ENCODE measurements at regions not wholly inside any gene's neighbourhood (a gene's known extent, or its start where the extent isn't known, plus 50 kb on each side); places are given as distances from the start of the nearest gene placed in this dataset.

DNA sequence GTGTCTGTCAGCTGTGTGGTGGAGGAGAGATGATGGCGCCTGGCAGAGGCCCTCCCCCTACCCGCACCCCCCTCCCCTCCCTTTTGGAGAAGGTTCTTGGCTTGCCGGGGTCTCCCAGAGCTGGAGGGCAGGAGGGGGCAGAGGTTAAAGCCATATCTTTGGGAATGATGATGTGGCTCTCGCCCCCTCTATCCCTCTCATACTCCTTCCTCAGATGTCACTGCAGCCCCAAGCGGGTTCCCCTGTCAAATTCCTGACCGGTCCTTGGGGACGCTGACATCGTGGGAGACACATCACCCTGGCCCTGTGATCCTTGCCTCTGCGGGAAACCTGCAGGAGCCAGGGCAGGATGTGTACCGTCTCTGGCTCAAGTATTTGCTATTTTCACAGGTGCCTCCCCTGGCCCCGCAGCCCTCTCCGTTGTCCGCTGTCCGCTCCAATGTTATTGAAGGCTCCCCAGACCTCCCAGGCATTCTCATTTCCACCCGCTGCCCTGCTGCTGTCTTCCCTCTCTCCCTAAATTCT lies 109.5 kb downstream of the FOXD1 start:
- Histone ChIP-seq H3K23ac (ENCODE audit: low read depth, low read length) (no peak overlapping the region), H3K27ac (ENCODE audit: insufficient read depth, low read length) (no peak overlapping the region), H3K36me3 (ENCODE audit: control insufficient read depth, insufficient read depth, low read length) (no peaks in the 10 kb centered on the region), H2BK5ac (ENCODE audit: low read depth, low read length, poor library complexity, severe bottlenecking) (peak overlapping the region; percentile 1), H4K5ac (ENCODE audit: low read depth, low read length) (no peak overlapping the region), H2AK9ac (replicated peaks; ENCODE audit: low read depth, low read length, poor library complexity) (peak overlapping the region; percentile 37), H3K4me3 (ENCODE audit: insufficient read depth, low read depth, low read length) (no peak overlapping the region), H3K4me1 (ENCODE audit: control insufficient read depth, insufficient read depth, low read length) (peaks cover 14% of the 10 kb centered on the region), H4K91ac (ENCODE audit: insufficient read depth, low read depth, low read length) (no peak overlapping the region; the same call in 1 of the 2 replicates), H3K79me1 (ENCODE audit: low read depth in 1 of 2, low read length in 2 of 2) (no peaks in the 10 kb centered on the region), H3K18ac (ENCODE audit: low read depth, low read length) (no peak overlapping the region), H2AFZ (replicated peaks; ENCODE audit: low read length, poor library complexity) (no peak overlapping the region), H3K9me3 (ENCODE audit: control insufficient read depth, insufficient read depth, low read length) (peaks cover 6% of the 10 kb centered on the region), H3K56ac (ENCODE audit: extremely low read depth, insufficient read depth, low read length) (0 out of 2 replicates have a peak overlapping the region, but pooled peaks have one; percentile 13), H3K14ac (replicated peaks; ENCODE audit: low read depth, low read length) (peak overlapping the region; percentile 43), H2BK15ac (ENCODE audit: low read depth, low read length) (no peak overlapping the region; the same call in 2 of the 3 replicates), H3K4ac (ENCODE audit: low read depth, low read length) (peak overlapping the region; percentile 74; the same call in 1 of the 2 replicates), H2BK120ac (ENCODE audit: low read depth, low read length) (peak overlapping the region; percentile 78; the same call in 1 of the 2 replicates), H4K20me1 (ENCODE audit: insufficient read depth, low read length) (no peaks in the 10 kb centered on the region), H3K9me1 (ENCODE audit: insufficient read depth, low read length) (no peaks in the 10 kb centered on the region; the same call in 1 of the 2 replicates), H3K4me2 (ENCODE audit: low read depth, low read length) (peak overlapping the region; percentile 53; the same call in 1 of the 2 replicates), H4K8ac (ENCODE audit: low read depth in 2 of 2, low read length in 2 of 2) (peak overlapping the region in 1 of 2 experiments; percentile 83; a peak in 1 of 4 replicates), H3K27me3 (ENCODE audit: control insufficient read depth, insufficient read depth, low read length) (peaks cover 9% of the 10 kb centered on the region; the same call in 1 of the 2 replicates), H3K9ac (ENCODE audit: low read depth, low read length) (no peak overlapping the region), H2AK5ac (ENCODE audit: low read depth, low read length) (peak overlapping the region; percentile 59), H2BK20ac (ENCODE audit: low read depth, low read length) (peak overlapping the region; percentile 73)
- in situ Hi-C loops (cut with MboI; ENCODE audit: low sequenced_read_pairs) (no loop called here), intact Hi-C loops (cut with micrococcal nuclease) (no loop called here), dilution Hi-C loops (cut with HindIII; ENCODE audit: low sequenced_read_pairs, unreplicated experiment) (no loop called here)
- no peak for ATAC-seq (ENCODE audit: low read depth)
- WGBS, 2 experiments (ENCODE audit: extremely low coverage in 2 of 2, insufficient read length in 1 of 2): 84% methylated on average over 9 of the region's 15 CpGs; no CpG with 5 or more reads in 1 of the 2 experiments
- CTCF ChIA-PET: no interaction called here
- TF ChIP-seq RFX5 (IDR thresholded peaks at IDR 0.05; ENCODE audit: low read depth, low read length) (no peak), SMC3 (IDR thresholded peaks at IDR 0.05; ENCODE audit: low read depth, low read length) (no peak), MXI1 (IDR thresholded peaks at IDR 0.05; ENCODE audit: borderline replicate concordance, low read depth, low read length) (no peak), FOS (IDR thresholded peaks at IDR 0.05; ENCODE audit: low read depth, low read length) (no peak), NFE2L2 (IDR thresholded peaks at IDR 0.05; ENCODE audit: low read depth, low read length) (no peak), BHLHE40 (IDR thresholded peaks at IDR 0.05; ENCODE audit: low read depth, low read length) (no peak), RAD21 (IDR thresholded peaks at IDR 0.05; ENCODE audit: low read length) (no peak), MAFK (IDR thresholded peaks at IDR 0.05; ENCODE audit: low read depth, low read length) (no peak), CEBPB (IDR thresholded peaks at IDR 0.05; ENCODE audit: low read depth, low read length) (no peak), RCOR1 (IDR thresholded peaks at IDR 0.05; ENCODE audit: insufficient replicate concordance, low read length) (no peak)
- TF ChIP-seq, protein P1, sequence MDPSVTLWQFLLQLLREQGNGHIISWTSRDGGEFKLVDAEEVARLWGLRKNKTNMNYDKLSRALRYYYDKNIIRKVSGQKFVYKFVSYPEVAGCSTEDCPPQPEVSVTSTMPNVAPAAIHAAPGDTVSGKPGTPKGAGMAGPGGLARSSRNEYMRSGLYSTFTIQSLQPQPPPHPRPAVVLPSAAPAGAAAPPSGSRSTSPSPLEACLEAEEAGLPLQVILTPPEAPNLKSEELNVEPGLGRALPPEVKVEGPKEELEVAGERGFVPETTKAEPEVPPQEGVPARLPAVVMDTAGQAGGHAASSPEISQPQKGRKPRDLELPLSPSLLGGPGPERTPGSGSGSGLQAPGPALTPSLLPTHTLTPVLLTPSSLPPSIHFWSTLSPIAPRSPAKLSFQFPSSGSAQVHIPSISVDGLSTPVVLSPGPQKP (IDR thresholded peaks at IDR 0.05; ENCODE audit: borderline replicate concordance, low read depth, low read length): no peak
- POLR2A ChIA-PET (ENCODE audit: unreplicated experiment): no interaction called here
- no TSS peak for BruUV-seq (replicated peaks)
- no peak for DNase-seq

All from IMR-90 (cell line).